ENCODE measurements at regions not wholly inside any gene's neighbourhood (a gene's known extent, or its start where the extent isn't known, plus 50 kb on each side); places are given as distances from the start of the nearest gene placed in this dataset.

GRCh38 chr11:96627376-96627775 lies 237.6 kb downstream of the JRKL start:
- intact Hi-C loops (cut with DNase I; ENCODE audit: low total_unique reads) = no loop called here
- in situ Hi-C loops (cut with MboI; ENCODE audit: low sequenced_read_pairs in 4 of 4) = no loop called here
- ATAC-seq = no peak

GRCh38 chr11:96635655-96636054 lies 245.8 kb downstream of the JRKL start:
- ATAC-seq = no peak

More at GRCh38 chr11:96627376-96627775, 237.6 kb downstream of the JRKL start:
- Histone ChIP-seq H3K4me3 (no peak overlapping the region), H3K4me1 (peaks cover 0 to under 1% of the 10 kb centered on the region in 2 donors), H3K27ac (no peak overlapping the region), H3K36me3 (no peaks in the 10 kb centered on the region), H3K9me3 (no peaks in the 10 kb centered on the region), H3K27me3 (no peaks in the 10 kb centered on the region)
- TF ChIP-seq POLR2A (IDR thresholded peaks at IDR 0.05) (no peak), CTCF (IDR thresholded peaks at IDR 0.05 in 4 of 5, conservative IDR thresholded peaks at IDR 0.05 in 1 of 5) (no peak)
- DNase-seq = no peak

GRCh38 chr11:96641261-96641660 lies 251.4 kb downstream of the JRKL start:
- no peaks in the 10 kb centered on the region for H3K36me3 ChIP-seq
- no peaks in the 10 kb centered on the region for H3K4me1 ChIP-seq
- TF ChIP-seq POLR2A (IDR thresholded peaks at IDR 0.05) (no peak), CTCF (IDR thresholded peaks at IDR 0.05 in 4 of 5, conservative IDR thresholded peaks at IDR 0.05 in 1 of 5) (no peak)
- H3K9me3 ChIP-seq = no peaks in the 10 kb centered on the region
- in situ Hi-C loops (cut with MboI; ENCODE audit: low sequenced_read_pairs in 4 of 4) (no loop called here), intact Hi-C loops (cut with DNase I; ENCODE audit: low total_unique reads) (no loop called here)
- H3K27ac ChIP-seq = no peak overlapping the region
- no peaks in the 10 kb centered on the region for H3K27me3 ChIP-seq
- DNase-seq (no peak), ATAC-seq (no peak)
- no peak overlapping the region for H3K4me3 ChIP-seq

More at GRCh38 chr11:96635655-96636054, 245.8 kb downstream of the JRKL start:
- TF ChIP-seq POLR2A (IDR thresholded peaks at IDR 0.05) = no peak
- Histone ChIP-seq H3K4me3 (no peak overlapping the region), H3K9me3 (no peaks in the 10 kb centered on the region), H3K36me3 (no peaks in the 10 kb centered on the region), H3K4me1 (no peaks in the 10 kb centered on the region), H3K27ac (no peak overlapping the region), H3K27me3 (no peaks in the 10 kb centered on the region)
- intact Hi-C loops (cut with DNase I; ENCODE audit: low total_unique reads) (no loop called here), in situ Hi-C loops (cut with MboI; ENCODE audit: low sequenced_read_pairs in 4 of 4) (no loop called here)
- DNase-seq = no peak

GRCh38 chr11:96642583-96642982 lies 252.8 kb downstream of the JRKL start:
- intact Hi-C loops (cut with DNase I; ENCODE audit: low total_unique reads) = no loop called here
- H3K36me3 ChIP-seq = no peaks in the 10 kb centered on the region
- in situ Hi-C loops (cut with MboI; ENCODE audit: low sequenced_read_pairs in 4 of 4) = no loop called here
- DNase-seq (no peak), ATAC-seq (no peak)
- no peaks in the 10 kb centered on the region for H3K4me1 ChIP-seq
- no peaks in the 10 kb centered on the region for H3K27me3 ChIP-seq
- no peak for TF ChIP-seq CTCF (IDR thresholded peaks at IDR 0.05 in 4 of 5, conservative IDR thresholded peaks at IDR 0.05 in 1 of 5)
- no peak for TF ChIP-seq POLR2A (IDR thresholded peaks at IDR 0.05)
- no peaks in the 10 kb centered on the region for H3K9me3 ChIP-seq
- no peak overlapping the region for H3K4me3 ChIP-seq
- no peak overlapping the region for H3K27ac ChIP-seq

GRCh38 chr11:96643173-96643572 lies 253.4 kb downstream of the JRKL start:
- no peak overlapping the region for H3K4me3 ChIP-seq
- in situ Hi-C loops (cut with MboI; ENCODE audit: low sequenced_read_pairs in 4 of 4) = no loop called here
- no peaks in the 10 kb centered on the region for H3K27me3 ChIP-seq
- intact Hi-C loops (cut with DNase I; ENCODE audit: low total_unique reads) = no loop called here
- no peaks in the 10 kb centered on the region for H3K4me1 ChIP-seq
- ATAC-seq (no peak), DNase-seq (no peak)
- H3K9me3 ChIP-seq = no peaks in the 10 kb centered on the region
- TF ChIP-seq CTCF (IDR thresholded peaks at IDR 0.05 in 4 of 5, conservative IDR thresholded peaks at IDR 0.05 in 1 of 5) (no peak), POLR2A (IDR thresholded peaks at IDR 0.05) (no peak)
- no peak overlapping the region for H3K27ac ChIP-seq
- no peaks in the 10 kb centered on the region for H3K36me3 ChIP-seq

Measured in gastrocnemius medialis (tissue), 4 donors.